K562 (cell line): ENCODE measurements at regions not wholly inside any gene's neighbourhood (a gene's known extent, or its start where the extent isn't known, plus 50 kb on each side); places are given as distances from the start of the nearest gene placed in this dataset.

Experiments
- CTCF ChIP-seq, 3 experiments: IDR thresholded peaks in 2 of 3; conservative IDR thresholded peaks in 1 of 3; 2 replicates each; pipeline ENCODE4 v1.5.1; 2011 to 2012; ENCODE audit warnings: low read length in 3 of 3, mild to moderate bottlenecking in 3 of 3, control low read depth in 2 of 3, improper control_type of control experiment in 1 of 3, inconsistent platforms in 1 of 3, low read depth in 1 of 3, mixed read lengths in 1 of 3, moderate library complexity in 1 of 3; ENCODE audit not compliant: insufficient read depth in 2 of 3
- E2F8 ChIP-seq: fragments of 450-650 bp; IDR thresholded peaks from 2 replicates; pipeline ENCODE4 v1.7.1; 2018; ENCODE audit warnings: mild to moderate bottlenecking, low read depth; ENCODE audit not compliant: partially characterized antibody
- HDAC3 ChIP-seq: fragments of 450-650 bp; IDR thresholded peaks from 2 replicates; pipeline ENCODE4 v1.6.1; 2018; ENCODE audit warnings: borderline replicate concordance, mild to moderate bottlenecking, moderate library complexity; ENCODE audit not compliant: partially characterized antibody
- NCOA1 ChIP-seq: fragments of 450-650 bp; IDR thresholded peaks from 2 replicates; pipeline ENCODE4 v1.6.1; 2016; ENCODE audit warnings: low read depth
- NONO ChIP-seq, 2 experiments: fragments of 200-400 bp in 1 of 2; fragments of 450-650 bp in 1 of 2; formaldehyde crosslinking in 1 of 2; IDR thresholded peaks; 2 replicates each; pipeline ENCODE4 v1.6.1; 2017; ENCODE audit warnings: low read depth in 2 of 2, mild to moderate bottlenecking in 2 of 2, moderate library complexity in 2 of 2, low read length in 1 of 2
- POLR2AphosphoS5 ChIP-seq: IDR thresholded peaks from 2 replicates; pipeline ENCODE4 v1.6.1; 2011; ENCODE audit warnings: mild to moderate bottlenecking, low read depth, low read length, moderate library complexity; ENCODE audit not compliant: control insufficient read depth, insufficient read depth
- USF2 ChIP-seq: sonication (generic); formaldehyde crosslinking; IDR thresholded peaks from 2 replicates; pipeline ENCODE4 v1.5.0; 2020; ENCODE audit warnings: missing genetic modification reagents
- YY1 ChIP-seq, 3 experiments: IDR thresholded peaks; 2 replicates each; pipeline ENCODE4 v1.6.1; 2011; ENCODE audit warnings: low read length in 2 of 3, mild to moderate bottlenecking in 2 of 3, moderate library complexity in 2 of 3, borderline replicate concordance in 1 of 3, control low read depth in 1 of 3, low read depth in 1 of 3; ENCODE audit not compliant: insufficient read depth in 3 of 3, insufficient replicate concordance in 2 of 3, control insufficient read depth in 1 of 3, insufficient read length in 1 of 3; ENCODE audit errors: extremely low read depth in 1 of 3
- ZHX1 ChIP-seq: fragments of 150-350 bp; conservative IDR thresholded peaks from 2 replicates; pipeline ENCODE4 v1.6.1; 2014; ENCODE audit warnings: low read length
- ZNF124 ChIP-seq: sonication (generic); formaldehyde crosslinking; IDR thresholded peaks from 2 replicates; pipeline ENCODE4 v1.8.1; 2022; ENCODE audit warnings: missing genetic modification reagents
- ZNF644 ChIP-seq: fragments of 200-800 bp; sonication (Bioruptor generic); IDR thresholded peaks from 2 replicates; pipeline ENCODE4 v1.6.1; 2016; ENCODE audit warnings: low read depth, missing genetic modification characterization, missing compliant biosample characterization
- ZNF766 ChIP-seq: fragments of 200-800 bp; sonication (Bioruptor generic); conservative IDR thresholded peaks from 2 replicates; pipeline ENCODE4 v1.6.1; 2016; ENCODE audit warnings: missing genetic modification characterization, missing compliant biosample characterization

GRCh38 chr6:19902201-19902600, 65.0 kb downstream of the ID4 start:
- TF ChIP-seq NCOA1 = no peak
- no peak for TF ChIP-seq ZHX1
- TF ChIP-seq USF2 = no peak
- no peak for TF ChIP-seq ZNF766
- TF ChIP-seq NONO (IDR thresholded peaks at IDR 0.05; ENCODE audit: low read depth in 2 of 2, low read length in 1 of 2) = no peak
- TF ChIP-seq CTCF (IDR thresholded peaks at IDR 0.05 in 2 of 3, conservative IDR thresholded peaks at IDR 0.05 in 1 of 3; ENCODE audit: insufficient read depth in 2 of 3, low read depth in 1 of 3, low read length in 3 of 3) = no peak
- TF ChIP-seq E2F8 = no peak
- TF ChIP-seq ZNF644 (tag) = no peak
- TF ChIP-seq POLR2AphosphoS5 = no peak
- TF ChIP-seq HDAC3 = no peak
- no peak for TF ChIP-seq YY1 (IDR thresholded peaks at IDR 0.05; ENCODE audit: borderline replicate concordance in 1 of 3, control insufficient read depth in 1 of 3, extremely low read depth in 1 of 3, insufficient read depth in 3 of 3, insufficient read length in 1 of 3, insufficient replicate concordance in 2 of 3, low read depth in 1 of 3, low read length in 2 of 3)
- no peak for TF ChIP-seq ZNF124 (CRISPR knock-in tag)
